ENCODE measurements at regions not wholly inside any gene's neighbourhood (a gene's known extent, or its start where the extent isn't known, plus 50 kb on each side); places are given as distances from the start of the nearest gene placed in this dataset.

GRCh38 chr3:154783521-154783931 lies 296.6 kb upstream of the MME start:
- Histone ChIP-seq H3K27ac (ENCODE audit: low read depth in 1 of 2, low read length in 1 of 2) (peak overlapping the region in 1 of 2 donors; percentile 39), H3K27me3 (ENCODE audit: control insufficient read depth in 3 of 3, insufficient read depth in 3 of 3, low read length in 2 of 3) (no peaks in the 10 kb centered on the region), H3K4me3 (no peak overlapping the region), H3K9ac (ENCODE audit: insufficient read depth in 1 of 2, low read length in 2 of 2) (no peak overlapping the region), H3K4me1 (ENCODE audit: control insufficient read depth in 5 of 5, insufficient read depth in 5 of 5, low read length in 5 of 5) (peaks cover 0 to 52% (median 8%) of the 10 kb centered on the region in 5 donors), H3K9me3 (ENCODE audit: control insufficient read depth in 4 of 4, insufficient read depth in 3 of 4, low read length in 3 of 4) (no peaks in the 10 kb centered on the region), H3K36me3 (ENCODE audit: control insufficient read depth in 4 of 4, insufficient read depth in 4 of 4, low read length in 4 of 4) (no peaks in the 10 kb centered on the region)
- TF ChIP-seq CTCF (IDR thresholded peaks at IDR 0.05; ENCODE audit: control extremely low read depth, extremely low read depth), result no peak
- DNase-seq (peak in 2 of 3 donors; percentile 68 to 80), ATAC-seq (ENCODE audit: insufficient read depth, low FRiP score) (no peak)
- WGBS, 2 donors, result 34 to 52% methylated on average over 4 of the region's 4 CpGs

GRCh38 chr3:154783061-154783460 lies 297.1 kb upstream of the MME start:
- Histone ChIP-seq H3K36me3 (ENCODE audit: control insufficient read depth in 4 of 4, insufficient read depth in 4 of 4, low read length in 4 of 4) (no peaks in the 10 kb centered on the region), H3K27me3 (ENCODE audit: control insufficient read depth in 3 of 3, insufficient read depth in 3 of 3, low read length in 2 of 3) (no peaks in the 10 kb centered on the region), H3K9me3 (ENCODE audit: control insufficient read depth in 4 of 4, insufficient read depth in 3 of 4, low read length in 3 of 4) (no peaks in the 10 kb centered on the region), H3K4me1 (ENCODE audit: control insufficient read depth in 5 of 5, insufficient read depth in 5 of 5, low read length in 5 of 5) (peaks cover 0 to 57% (median 12%) of the 10 kb centered on the region in 5 donors), H3K4me3 (no peak overlapping the region), H3K27ac (ENCODE audit: low read depth in 1 of 2, low read length in 1 of 2) (no peak overlapping the region), H3K9ac (ENCODE audit: insufficient read depth in 1 of 2, low read length in 2 of 2) (no peak overlapping the region)
- ATAC-seq (ENCODE audit: insufficient read depth, low FRiP score) (no peak), DNase-seq (peak in 1 of 3 donors; percentile 41)
- TF ChIP-seq CTCF (IDR thresholded peaks at IDR 0.05; ENCODE audit: control extremely low read depth, extremely low read depth), result no peak
- 26 to 44% methylated on average over 3 of the region's 3 CpGs for WGBS, 2 donors

- no peak for TF ChIP-seq CTCF (IDR thresholded peaks at IDR 0.05; ENCODE audit: control extremely low read depth, extremely low read depth)
- Histone ChIP-seq H3K27ac (ENCODE audit: low read depth in 1 of 2, low read length in 1 of 2) (no peak overlapping the region), H3K4me3 (no peak overlapping the region), H3K36me3 (ENCODE audit: control insufficient read depth in 4 of 4, insufficient read depth in 4 of 4, low read length in 4 of 4) (no peaks in the 10 kb centered on the region), H3K4me1 (ENCODE audit: control insufficient read depth in 5 of 5, insufficient read depth in 5 of 5, low read length in 5 of 5) (peaks cover 0 to 61% (median 12%) of the 10 kb centered on the region in 5 donors), H3K9me3 (ENCODE audit: control insufficient read depth in 4 of 4, insufficient read depth in 3 of 4, low read length in 3 of 4) (no peaks in the 10 kb centered on the region), H3K9ac (ENCODE audit: insufficient read depth in 1 of 2, low read length in 2 of 2) (no peak overlapping the region), H3K27me3 (ENCODE audit: control insufficient read depth in 3 of 3, insufficient read depth in 3 of 3, low read length in 2 of 3) (no peaks in the 10 kb centered on the region)
- DNase-seq (peak in 1 of 3 donors; percentile 6), ATAC-seq (ENCODE audit: insufficient read depth, low FRiP score) (no peak)
- WGBS, 2 donors, result 42 to 48% methylated on average over 2 of the region's 2 CpGs
These were observed 298.0 kb upstream of the MME start for GRCh38 chr3:154782151-154782550.

GRCh38 chr3:154781595-154781994 lies 298.5 kb upstream of the MME start:
- whole genome bisulfite sequencing, 2 donors, result 79 to 89% methylated on average over 3 of the region's 3 CpGs
- no peaks in the 10 kb centered on the region for H3K9me3 ChIP-seq (ENCODE audit: control insufficient read depth in 4 of 4, insufficient read depth in 3 of 4, low read length in 3 of 4)
- no peaks in the 10 kb centered on the region for H3K27me3 ChIP-seq (ENCODE audit: control insufficient read depth in 3 of 3, insufficient read depth in 3 of 3, low read length in 2 of 3)
- no peak overlapping the region for H3K4me3 ChIP-seq
- DNase-seq (no peak), ATAC-seq (ENCODE audit: insufficient read depth, low FRiP score) (no peak)
- H3K36me3 ChIP-seq (ENCODE audit: control insufficient read depth in 4 of 4, insufficient read depth in 4 of 4, low read length in 4 of 4), result no peaks in the 10 kb centered on the region
- no peak overlapping the region for H3K9ac ChIP-seq (ENCODE audit: insufficient read depth in 1 of 2, low read length in 2 of 2)
- TF ChIP-seq CTCF (IDR thresholded peaks at IDR 0.05; ENCODE audit: control extremely low read depth, extremely low read depth), result no peak
- H3K4me1 ChIP-seq (ENCODE audit: control insufficient read depth in 5 of 5, insufficient read depth in 5 of 5, low read length in 5 of 5), result peaks cover 0 to 56% (median 12%) of the 10 kb centered on the region in 5 donors
- no peak overlapping the region for H3K27ac ChIP-seq (ENCODE audit: low read depth in 1 of 2, low read length in 1 of 2)
